Mammary epithelial cell (primary cell): ENCODE measurements at regions not wholly inside any gene's neighbourhood (a gene's known extent, or its start where the extent isn't known, plus 50 kb on each side); places are given as distances from the start of the nearest gene placed in this dataset.

ENCODE experiments used
- EZH2 ChIP-seq: IDR thresholded peaks from 2 replicates; pipeline ENCODE4 v1.6.1; 2012; ENCODE audit warnings: low read length, inconsistent platforms, borderline replicate concordance
- TF ChIP-seq, protein P1 (sequence below), 2 donors: IDR thresholded peaks in 1 of 2; conservative IDR thresholded peaks in 1 of 2; 2 replicates each; pipeline ENCODE4 v1.5.1; 2011 to 2012; ENCODE audit warnings: inconsistent platforms in 2 of 2, low read length in 2 of 2, mild to moderate bottlenecking in 2 of 2, control low read depth in 1 of 2, low read depth in 1 of 2; ENCODE audit not compliant: insufficient read depth in 1 of 2; ENCODE audit errors: extremely low read depth in 1 of 2

DNA sequence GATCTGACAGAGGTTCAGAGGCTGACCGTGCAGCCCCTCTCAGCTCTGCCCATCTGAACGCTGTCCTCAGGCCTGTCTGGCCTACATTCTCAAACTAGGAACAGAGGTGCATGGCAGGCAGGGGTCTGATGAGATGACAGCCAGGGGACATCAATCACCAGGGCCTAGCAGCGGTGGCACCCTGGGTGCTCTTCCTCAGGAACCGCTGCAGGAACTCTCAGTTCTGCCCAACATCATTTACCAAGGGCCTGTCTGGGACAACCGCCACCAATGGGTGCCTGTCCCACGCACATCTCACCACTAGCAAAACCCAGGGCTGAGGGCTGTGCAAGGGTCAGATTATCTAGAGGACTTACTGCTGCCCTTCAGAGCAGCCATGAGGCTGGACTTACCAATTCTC is 245.7 kb downstream of the TOMM20 start:
- TF ChIP-seq, protein P1, sequence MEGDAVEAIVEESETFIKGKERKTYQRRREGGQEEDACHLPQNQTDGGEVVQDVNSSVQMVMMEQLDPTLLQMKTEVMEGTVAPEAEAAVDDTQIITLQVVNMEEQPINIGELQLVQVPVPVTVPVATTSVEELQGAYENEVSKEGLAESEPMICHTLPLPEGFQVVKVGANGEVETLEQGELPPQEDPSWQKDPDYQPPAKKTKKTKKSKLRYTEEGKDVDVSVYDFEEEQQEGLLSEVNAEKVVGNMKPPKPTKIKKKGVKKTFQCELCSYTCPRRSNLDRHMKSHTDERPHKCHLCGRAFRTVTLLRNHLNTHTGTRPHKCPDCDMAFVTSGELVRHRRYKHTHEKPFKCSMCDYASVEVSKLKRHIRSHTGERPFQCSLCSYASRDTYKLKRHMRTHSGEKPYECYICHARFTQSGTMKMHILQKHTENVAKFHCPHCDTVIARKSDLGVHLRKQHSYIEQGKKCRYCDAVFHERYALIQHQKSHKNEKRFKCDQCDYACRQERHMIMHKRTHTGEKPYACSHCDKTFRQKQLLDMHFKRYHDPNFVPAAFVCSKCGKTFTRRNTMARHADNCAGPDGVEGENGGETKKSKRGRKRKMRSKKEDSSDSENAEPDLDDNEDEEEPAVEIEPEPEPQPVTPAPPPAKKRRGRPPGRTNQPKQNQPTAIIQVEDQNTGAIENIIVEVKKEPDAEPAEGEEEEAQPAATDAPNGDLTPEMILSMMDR (conservative IDR thresholded peaks at IDR 0.05 in 1 of 2, IDR thresholded peaks at IDR 0.05 in 1 of 2; ENCODE audit: extremely low read depth in 1 of 2, insufficient read depth in 1 of 2, low read depth in 1 of 2, low read length in 2 of 2): no peak
- TF ChIP-seq EZH2: no peak
